ENCODE measurements at regions not wholly inside any gene's neighbourhood (a gene's known extent, or its start where the extent isn't known, plus 50 kb on each side); places are given as distances from the start of the nearest gene placed in this dataset.
A peak's percentile ranks its signal among the peaks of the same experiment; 100 is the strongest.

DNA sequence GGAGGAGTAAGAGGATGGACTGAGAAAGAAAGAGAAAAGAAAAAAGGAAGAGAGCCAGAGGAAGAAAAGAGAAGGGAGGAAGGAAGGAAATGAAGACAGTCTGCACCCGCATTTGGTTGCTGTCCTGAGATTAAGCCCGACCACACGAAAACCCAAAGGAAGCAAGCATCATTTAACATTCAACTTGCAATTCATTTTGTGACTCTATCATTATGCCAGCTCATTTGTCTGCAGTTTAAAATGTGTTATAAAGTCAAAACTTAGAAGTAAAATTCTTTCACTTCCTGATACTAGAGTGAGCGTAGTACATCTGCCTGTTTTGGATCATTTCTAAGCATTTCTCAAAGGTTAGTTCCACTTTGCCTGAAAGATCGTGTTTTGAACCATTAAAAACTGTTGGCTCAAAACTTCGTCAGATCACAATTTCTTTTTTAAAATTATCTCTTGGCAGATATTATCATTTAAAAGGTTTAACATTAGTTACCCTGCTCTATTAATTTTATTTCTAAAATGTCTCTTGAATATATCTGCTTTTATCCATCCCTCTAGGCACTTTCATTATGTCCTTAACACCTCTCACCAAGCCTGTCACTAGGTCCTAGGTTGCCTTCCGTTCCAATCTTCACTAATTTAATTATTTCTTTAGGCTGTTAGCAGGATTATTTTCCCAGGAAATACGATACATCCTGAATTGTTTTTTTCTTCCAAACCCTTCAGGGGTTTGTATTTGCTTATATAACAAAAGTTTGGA is 240.9 kb downstream of the TLE4 start:
- Histone ChIP-seq H3K4me3 (no peak overlapping the region), H3K36me3 (no peaks in the 10 kb centered on the region), H3K27me3 (no peaks in the 10 kb centered on the region), H3K9me3 (no peaks in the 10 kb centered on the region), H3K4me1 (peaks cover 0 to 4% (median 0%) of the 10 kb centered on the region in 3 donors), H3K27ac (no peak overlapping the region)
- DNase-seq (no peak), ATAC-seq (no peak), FAIRE-seq (no peak)
- TF ChIP-seq, protein P1, sequence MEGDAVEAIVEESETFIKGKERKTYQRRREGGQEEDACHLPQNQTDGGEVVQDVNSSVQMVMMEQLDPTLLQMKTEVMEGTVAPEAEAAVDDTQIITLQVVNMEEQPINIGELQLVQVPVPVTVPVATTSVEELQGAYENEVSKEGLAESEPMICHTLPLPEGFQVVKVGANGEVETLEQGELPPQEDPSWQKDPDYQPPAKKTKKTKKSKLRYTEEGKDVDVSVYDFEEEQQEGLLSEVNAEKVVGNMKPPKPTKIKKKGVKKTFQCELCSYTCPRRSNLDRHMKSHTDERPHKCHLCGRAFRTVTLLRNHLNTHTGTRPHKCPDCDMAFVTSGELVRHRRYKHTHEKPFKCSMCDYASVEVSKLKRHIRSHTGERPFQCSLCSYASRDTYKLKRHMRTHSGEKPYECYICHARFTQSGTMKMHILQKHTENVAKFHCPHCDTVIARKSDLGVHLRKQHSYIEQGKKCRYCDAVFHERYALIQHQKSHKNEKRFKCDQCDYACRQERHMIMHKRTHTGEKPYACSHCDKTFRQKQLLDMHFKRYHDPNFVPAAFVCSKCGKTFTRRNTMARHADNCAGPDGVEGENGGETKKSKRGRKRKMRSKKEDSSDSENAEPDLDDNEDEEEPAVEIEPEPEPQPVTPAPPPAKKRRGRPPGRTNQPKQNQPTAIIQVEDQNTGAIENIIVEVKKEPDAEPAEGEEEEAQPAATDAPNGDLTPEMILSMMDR (IDR thresholded peaks at IDR 0.05): no peak
- 44 to 48% methylated on average over 8 of the region's 8 CpGs for WGBS, 2 donors
- intact Hi-C loops (cut with DNase I): no loop called here

DNA sequence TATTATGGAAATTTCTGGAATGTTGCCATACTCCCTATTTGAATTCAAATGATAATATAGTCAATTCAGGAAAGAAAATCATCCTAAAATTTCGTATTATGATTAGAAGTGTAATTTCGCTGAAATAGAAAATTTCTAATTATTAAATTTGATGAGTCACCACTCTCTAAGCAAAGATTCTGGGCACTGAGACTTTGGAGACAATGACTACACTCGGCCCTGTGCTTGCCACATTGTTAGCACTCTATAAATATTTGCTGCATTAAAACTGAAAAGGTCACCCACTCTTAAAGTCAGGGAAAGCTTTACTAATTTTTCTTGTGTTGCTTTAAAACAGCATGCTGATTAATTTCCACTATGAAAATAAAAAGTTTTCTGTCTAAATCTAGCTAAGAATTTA is 240.3 kb downstream of the TLE4 start:
- 51 to 70% methylated on average over 3 of the region's 3 CpGs for WGBS, 2 donors
- Histone ChIP-seq H3K9me3 (no peaks in the 10 kb centered on the region), H3K4me3 (no peak overlapping the region), H3K4me1 (peaks cover 0 to 4% (median 0%) of the 10 kb centered on the region in 3 donors), H3K27ac (no peak overlapping the region), H3K36me3 (no peaks in the 10 kb centered on the region), H3K27me3 (no peaks in the 10 kb centered on the region)
- FAIRE-seq (no peak), ATAC-seq (no peak), DNase-seq (no peak)
- intact Hi-C loops (cut with DNase I): no loop called here
- TF ChIP-seq, protein P1 (IDR thresholded peaks at IDR 0.05): no peak

DNA sequence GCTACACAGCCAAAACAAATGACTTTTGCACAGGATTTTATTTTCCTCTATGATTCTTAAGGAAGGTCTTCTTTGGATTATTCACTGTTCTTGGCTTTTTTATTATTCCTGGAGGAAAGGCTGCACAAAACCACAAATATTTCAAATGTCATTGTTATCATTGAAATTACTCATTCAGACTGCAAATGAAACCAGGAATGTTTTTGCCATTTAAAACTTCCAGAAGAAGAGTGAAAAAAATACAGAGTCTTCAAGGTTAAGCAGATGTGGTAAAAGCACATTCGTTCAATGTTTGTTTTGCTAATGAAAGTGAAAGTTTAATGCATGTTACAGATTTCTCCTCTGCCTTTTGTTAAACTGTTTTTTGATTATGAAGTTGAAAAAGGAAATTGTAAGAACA is 238.2 kb downstream of the TLE4 start:
- intact Hi-C loops (cut with DNase I): no loop called here
- no peak overlapping the region for H3K27ac ChIP-seq
- peaks cover 0 to 4% (median 0%) of the 10 kb centered on the region in 3 donors for H3K4me1 ChIP-seq
- DNase-seq (no peak), FAIRE-seq (peak; percentile 5), ATAC-seq (peak in 1 of 4 donors; percentile 45)
- H3K27me3 ChIP-seq: no peaks in the 10 kb centered on the region
- TF ChIP-seq, protein P1 (IDR thresholded peaks at IDR 0.05): no peak
- no peaks in the 10 kb centered on the region for H3K9me3 ChIP-seq
- no peak overlapping the region for H3K4me3 ChIP-seq
- 1 to 2% methylated on average over 1 of the region's 1 CpG for WGBS, 2 donors
- H3K36me3 ChIP-seq: no peaks in the 10 kb centered on the region

DNA sequence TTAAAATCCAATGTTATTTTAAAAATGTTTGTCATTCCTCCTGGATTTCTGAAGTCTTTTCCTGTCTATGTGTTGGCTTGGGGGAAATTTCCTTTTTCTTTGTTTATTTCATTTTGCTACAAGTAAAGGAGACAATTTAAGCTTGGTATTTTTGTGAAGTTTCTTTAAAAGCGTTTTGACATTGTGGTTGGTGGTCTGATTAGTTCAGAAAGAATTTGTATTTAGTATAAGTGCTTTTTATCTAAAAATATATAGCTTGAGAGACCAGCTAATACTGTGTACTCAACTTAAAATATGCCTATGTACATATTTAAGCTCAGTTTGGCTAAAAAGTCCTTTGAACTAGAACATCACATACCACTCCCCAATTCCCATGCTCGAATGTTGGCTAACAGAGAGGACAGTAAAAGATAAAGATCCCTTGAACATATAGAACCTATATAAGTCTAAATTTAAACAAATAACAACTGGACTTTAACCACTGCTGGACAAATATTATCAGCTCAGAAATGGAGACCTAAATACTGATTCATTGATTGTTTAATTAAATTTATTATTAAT is 237.6 kb downstream of the TLE4 start:
- WGBS, 2 donors: 37 to 48% methylated on average over 2 of the region's 2 CpGs
- FAIRE-seq: no peak
- intact Hi-C loops (cut with DNase I): no loop called here

More for the DNA sequence above, 237.6 kb downstream of the TLE4 start:
- no peak for ATAC-seq
- H3K4me3 ChIP-seq: no peak overlapping the region
- H3K36me3 ChIP-seq: no peaks in the 10 kb centered on the region
- H3K9me3 ChIP-seq: no peaks in the 10 kb centered on the region
- H3K27me3 ChIP-seq: no peaks in the 10 kb centered on the region
- H3K27ac ChIP-seq: no peak overlapping the region
- no peak for DNase-seq
- TF ChIP-seq, protein P1 (IDR thresholded peaks at IDR 0.05): no peak
- H3K4me1 ChIP-seq: peaks cover 0 to 4% (median 0%) of the 10 kb centered on the region in 3 donors

Measured in pancreas (tissue), 10 donors.